ELR (cell line): ENCODE measurements at regions not wholly inside any gene's neighbourhood (a gene's known extent, or its start where the extent isn't known, plus 50 kb on each side); places are given as distances from the start of the nearest gene placed in this dataset.

Experiments used
- DNase-seq: peaks from one replicate; pipeline ENCODE4 v3.0.0-alpha.2; 2015; ENCODE audit warnings: low read depth

GRCh38 chr4:4772534-4772933, 86.9 kb upstream of the MSX1 start:
- no peak for DNase-seq

- DNase-seq: no peak
Measured at GRCh38 chr4:4771160-4771559, 88.3 kb upstream of the MSX1 start.

- DNase-seq: no peak
Measured at GRCh38 chr4:4770610-4771009, 88.9 kb upstream of the MSX1 start.

- DNase-seq: no peak
Measured at GRCh38 chr4:4766564-4766963, 92.9 kb upstream of the MSX1 start.

- DNase-seq: no peak
Measured at GRCh38 chr4:4765811-4766210, 93.7 kb upstream of the MSX1 start.

- DNase-seq: no peak
Measured at GRCh38 chr4:4764558-4764905, 94.9 kb upstream of the MSX1 start.

GRCh38 chr4:4763822-4764557, 95.5 kb upstream of the MSX1 start:
- peak; percentile 39 for DNase-seq

GRCh38 chr4:4762909-4763821, 96.3 kb upstream of the MSX1 start:
- peak; percentile 64 for DNase-seq

GRCh38 chr4:4762300-4762699, 97.2 kb upstream of the MSX1 start:
- DNase-seq: no peak

- no peak for DNase-seq
Measured at GRCh38 chr4:4761128-4761982, 98.1 kb upstream of the MSX1 start.

GRCh38 chr4:4759883-4760282, 99.6 kb upstream of the MSX1 start:
- DNase-seq: no peak

- DNase-seq: no peak
Measured at GRCh38 chr4:4759232-4759631, 100.2 kb upstream of the MSX1 start.

- DNase-seq: no peak
Measured at GRCh38 chr4:4758681-4759080, 100.8 kb upstream of the MSX1 start.

GRCh38 chr4:4755306-4755705, 104.2 kb upstream of the MSX1 start:
- DNase-seq: no peak

- DNase-seq: no peak
Measured at GRCh38 chr4:4754641-4755040, 104.8 kb upstream of the MSX1 start.

GRCh38 chr4:4753643-4754042, 105.8 kb upstream of the MSX1 start:
- no peak for DNase-seq

- no peak for DNase-seq
Measured at GRCh38 chr4:4752576-4753401, 106.7 kb upstream of the MSX1 start.

GRCh38 chr4:4752025-4752424, 107.4 kb upstream of the MSX1 start:
- DNase-seq: no peak

- no peak for DNase-seq
Measured at GRCh38 chr4:4750187-4750586, 109.3 kb upstream of the MSX1 start.

GRCh38 chr4:4749137-4749536, 110.3 kb upstream of the MSX1 start:
- DNase-seq: no peak

- DNase-seq: no peak
Measured at GRCh38 chr4:4746444-4746843, 113.0 kb upstream of the MSX1 start.

- DNase-seq: no peak
Measured at GRCh38 chr4:4740071-4740470, 119.4 kb upstream of the MSX1 start.
